GM12864 (cell line): ENCODE measurements at regions not wholly inside any gene's neighbourhood (a gene's known extent, or its start where the extent isn't known, plus 50 kb on each side); places are given as distances from the start of the nearest gene placed in this dataset.

Source experiments
- DNase-seq: peaks from one replicate; pipeline ENCODE4 v3.0.0-alpha.2; 2011; ENCODE audit warnings: low read depth
- H3K4me3 ChIP-seq: 2 replicates; pipeline ENCODE4 v1.5.1; 2011; ENCODE audit warnings: mild to moderate bottlenecking, low read depth, low read length, control low read depth
- TF ChIP-seq, protein P1 (sequence below): IDR thresholded peaks from 2 replicates; pipeline ENCODE4 v1.5.1; 2011; ENCODE audit warnings: low read depth, mild to moderate bottlenecking, moderate library complexity, low read length, control low read depth, inconsistent platforms; ENCODE audit errors: missing control alignments

DNA sequence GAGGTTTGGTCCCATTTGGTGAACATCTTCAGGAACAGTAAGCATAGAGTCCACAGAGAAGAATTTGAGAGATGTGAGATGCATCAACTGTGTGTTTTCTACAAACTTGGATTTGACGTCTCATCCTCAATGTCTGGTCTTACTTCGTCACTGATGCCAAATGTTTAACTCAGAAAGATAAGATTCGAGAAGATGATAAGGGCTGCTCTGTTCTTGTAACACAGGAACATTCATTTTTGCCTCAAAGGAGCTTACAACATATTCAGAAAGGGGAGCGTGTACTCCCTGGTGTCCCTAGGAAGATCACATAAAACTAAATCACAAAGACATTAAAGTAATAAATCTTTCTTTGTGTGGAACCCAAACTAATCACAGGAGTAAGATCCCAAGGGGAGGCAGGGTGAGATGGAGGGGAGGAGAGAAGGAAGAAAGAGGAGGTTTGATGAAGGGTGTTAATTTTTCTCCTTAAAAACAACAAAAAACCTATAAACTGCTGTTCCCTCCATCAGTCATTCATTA, 247.7 kb upstream of the IRS2 start:
- H3K4me3 ChIP-seq = no peak overlapping the region
- TF ChIP-seq, protein P1, sequence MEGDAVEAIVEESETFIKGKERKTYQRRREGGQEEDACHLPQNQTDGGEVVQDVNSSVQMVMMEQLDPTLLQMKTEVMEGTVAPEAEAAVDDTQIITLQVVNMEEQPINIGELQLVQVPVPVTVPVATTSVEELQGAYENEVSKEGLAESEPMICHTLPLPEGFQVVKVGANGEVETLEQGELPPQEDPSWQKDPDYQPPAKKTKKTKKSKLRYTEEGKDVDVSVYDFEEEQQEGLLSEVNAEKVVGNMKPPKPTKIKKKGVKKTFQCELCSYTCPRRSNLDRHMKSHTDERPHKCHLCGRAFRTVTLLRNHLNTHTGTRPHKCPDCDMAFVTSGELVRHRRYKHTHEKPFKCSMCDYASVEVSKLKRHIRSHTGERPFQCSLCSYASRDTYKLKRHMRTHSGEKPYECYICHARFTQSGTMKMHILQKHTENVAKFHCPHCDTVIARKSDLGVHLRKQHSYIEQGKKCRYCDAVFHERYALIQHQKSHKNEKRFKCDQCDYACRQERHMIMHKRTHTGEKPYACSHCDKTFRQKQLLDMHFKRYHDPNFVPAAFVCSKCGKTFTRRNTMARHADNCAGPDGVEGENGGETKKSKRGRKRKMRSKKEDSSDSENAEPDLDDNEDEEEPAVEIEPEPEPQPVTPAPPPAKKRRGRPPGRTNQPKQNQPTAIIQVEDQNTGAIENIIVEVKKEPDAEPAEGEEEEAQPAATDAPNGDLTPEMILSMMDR = no peak
- no peak for DNase-seq

DNA sequence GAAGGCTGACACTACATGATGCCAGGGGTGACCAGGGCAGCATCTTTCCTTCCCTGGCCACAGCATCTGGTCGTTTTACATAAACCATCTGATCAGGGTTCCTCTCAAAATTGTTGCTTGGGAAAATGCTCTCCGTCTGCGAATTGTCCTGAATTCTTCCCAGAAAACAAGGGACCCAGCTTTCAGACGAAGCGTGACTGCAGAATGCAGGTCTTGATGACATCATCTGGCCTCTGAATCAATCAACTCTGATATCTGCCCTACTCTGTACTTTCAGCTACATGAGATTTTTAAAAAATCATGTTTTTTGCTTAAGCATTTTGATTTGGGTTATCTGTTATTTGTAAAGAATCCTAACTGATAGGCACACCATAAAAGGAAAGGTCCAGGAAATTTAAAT, 246.6 kb upstream of the IRS2 start:
- TF ChIP-seq, protein P1 = no peak
- no peak for DNase-seq
- H3K4me3 ChIP-seq = no peak overlapping the region

DNA sequence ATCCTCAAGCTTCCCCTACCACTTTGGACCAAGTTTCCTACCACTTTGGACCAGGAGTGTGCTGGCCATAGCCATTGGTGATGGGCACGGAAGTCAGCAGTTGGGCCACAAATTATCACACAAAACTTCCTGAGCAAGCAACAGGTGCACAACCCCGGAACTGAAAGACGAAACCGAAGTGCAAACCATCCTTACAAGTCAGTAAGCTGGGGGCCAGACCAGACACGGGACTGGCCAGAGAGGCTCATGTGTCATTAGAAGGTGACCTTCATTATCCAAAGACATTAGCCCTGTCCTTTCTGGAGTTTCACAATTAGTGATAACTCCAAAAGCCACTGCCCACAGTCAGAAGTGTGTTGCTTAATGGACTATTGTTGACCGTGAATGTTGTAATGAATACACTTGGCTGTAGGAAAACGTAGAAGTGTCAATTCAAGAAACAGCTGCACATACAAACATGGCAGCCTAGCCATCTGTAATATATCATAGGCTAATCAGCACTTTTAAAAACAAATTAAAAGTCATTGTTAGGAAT, 244.1 kb upstream of the IRS2 start:
- H3K4me3 ChIP-seq = no peak overlapping the region
- DNase-seq = no peak
- TF ChIP-seq, protein P1 = no peak

DNA sequence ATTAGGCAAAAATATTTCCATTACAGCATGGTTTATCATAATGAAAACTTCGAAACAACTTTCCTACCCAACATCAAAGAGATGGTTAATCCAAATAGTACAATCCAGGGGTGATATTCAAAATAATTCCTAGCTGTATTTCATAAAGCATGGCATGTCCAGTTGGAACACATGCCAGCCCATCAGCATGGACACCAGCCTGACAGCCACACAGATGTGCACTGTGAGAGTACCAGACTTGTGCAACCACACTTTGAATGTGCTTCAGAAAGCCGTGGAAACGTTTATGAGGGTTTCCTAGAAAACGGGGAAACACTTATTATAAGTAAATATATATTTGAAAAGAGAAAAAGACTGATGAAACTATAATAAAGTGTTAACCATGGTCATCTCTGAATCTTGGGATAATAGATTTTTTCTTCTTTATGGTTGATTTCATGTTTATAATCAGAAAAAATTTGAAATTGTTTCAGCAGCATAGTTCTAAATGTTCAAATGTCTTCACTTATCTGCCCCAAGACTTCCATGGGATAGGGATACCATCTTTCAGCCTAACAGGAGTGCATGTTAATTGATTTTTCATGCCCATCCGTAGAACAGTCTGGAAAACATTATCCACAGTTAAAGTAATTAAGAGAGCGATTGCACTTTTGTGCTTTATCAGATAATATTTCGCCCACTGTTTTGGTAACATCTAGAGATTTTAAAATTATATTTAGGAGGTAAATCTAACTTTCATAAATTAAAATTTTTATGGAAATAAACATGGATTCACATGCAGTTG, 242.6 kb upstream of the IRS2 start:
- TF ChIP-seq, protein P1 = no peak
- DNase-seq = no peak
- no peak overlapping the region for H3K4me3 ChIP-seq

DNA sequence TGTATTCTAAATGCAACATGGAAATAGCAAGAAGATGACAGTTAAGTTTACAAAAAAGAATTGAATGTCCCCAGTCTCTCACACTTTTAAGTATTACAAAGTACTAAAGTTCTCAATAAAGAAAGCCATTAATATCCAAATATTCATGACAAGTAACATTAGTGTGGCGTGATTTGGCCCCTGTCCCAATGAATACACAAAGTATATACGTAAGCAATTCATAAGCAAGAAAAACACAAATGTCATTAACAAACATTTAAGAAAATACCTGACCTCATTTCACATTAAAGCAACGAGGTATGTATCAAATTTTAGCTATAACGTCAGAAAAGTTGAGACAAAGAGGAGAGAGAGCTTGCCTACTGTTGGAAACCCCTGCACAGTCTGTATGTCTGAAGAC, 241.9 kb upstream of the IRS2 start:
- no peak for DNase-seq
- H3K4me3 ChIP-seq = no peak overlapping the region
- TF ChIP-seq, protein P1 = no peak

DNA sequence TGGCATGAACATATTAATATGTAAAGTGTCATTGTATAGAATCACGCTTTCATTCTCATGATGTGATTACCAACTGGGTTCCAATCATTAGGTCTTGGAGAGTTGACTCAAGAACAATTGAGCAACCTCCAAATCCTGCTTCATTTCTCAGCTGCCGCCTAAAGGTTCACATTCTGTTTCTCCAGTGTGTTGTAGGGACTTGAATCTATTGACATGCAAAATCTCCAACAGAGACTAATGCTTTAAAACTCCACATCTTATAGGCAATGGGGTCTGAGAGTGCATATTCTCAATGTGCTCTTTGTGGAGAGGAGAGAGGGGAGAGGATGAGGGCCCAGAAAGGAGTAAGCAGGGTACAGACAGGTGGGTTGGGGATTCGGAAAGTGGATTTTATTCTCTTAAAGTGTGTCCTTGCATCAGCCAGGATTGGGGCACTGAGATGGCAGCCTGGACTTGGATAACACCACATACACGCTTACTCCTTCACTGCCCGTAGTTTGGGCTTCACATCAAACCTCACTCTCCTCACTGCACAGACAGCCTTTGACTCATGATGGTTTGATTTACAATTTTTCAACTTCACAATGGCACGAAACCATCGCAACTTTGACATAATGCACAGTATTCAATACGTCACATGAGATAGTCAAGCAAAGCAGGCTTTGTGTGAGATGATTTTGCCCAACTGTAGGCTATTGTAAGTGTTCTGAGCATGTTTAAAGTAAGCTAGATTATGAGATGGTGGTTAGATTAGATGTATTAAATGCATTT, 241.3 kb upstream of the IRS2 start:
- no peak for DNase-seq
- TF ChIP-seq, protein P1 = no peak
- H3K4me3 ChIP-seq = no peak overlapping the region
